Epithelial cell of proximal tubule (primary cell): ENCODE measurements at regions not wholly inside any gene's neighbourhood (a gene's known extent, or its start where the extent isn't known, plus 50 kb on each side); places are given as distances from the start of the nearest gene placed in this dataset.
"Not testable (repeated sequence)": the region's sequence is repeated elsewhere in the genome, so short reads cannot be mapped to it uniquely, and the experiment has no call there.

ENCODE experiments used
- DNase-seq: peaks from one replicate; pipeline ENCODE4 v3.0.0-alpha.2; 2011; ENCODE audit warnings: low read depth
- H3K4me3 ChIP-seq: 2 replicates; pipeline ENCODE4 v1.5.1; 2011; ENCODE audit warnings: low read depth, mild to moderate bottlenecking, low read length
- CTCF ChIP-seq: conservative IDR thresholded peaks from 2 replicates; pipeline ENCODE4 v1.5.1; 2012; ENCODE audit warnings: low read depth, mild to moderate bottlenecking, low read length

- TF ChIP-seq CTCF: no peak
- DNase-seq: no peak
- no peak overlapping the region for H3K4me3 ChIP-seq
Measured at GRCh38 chr9:29422438-29422837, 1849.2 kb upstream of the C9orf72 start.

- TF ChIP-seq CTCF: no peak
- H3K4me3 ChIP-seq: no peak overlapping the region
- no peak for DNase-seq
Measured at GRCh38 chr9:29432191-29432590, 1858.9 kb upstream of the C9orf72 start.

- DNase-seq, H3K4me3 ChIP-seq: not testable (repeated sequence)
Measured at GRCh38 chr9:29432656-29433055, 1859.4 kb upstream of the C9orf72 start.

- DNase-seq: no peak
- H3K4me3 ChIP-seq: no peak overlapping the region
- TF ChIP-seq CTCF: no peak
Measured at GRCh38 chr9:29435368-29435767, 1862.1 kb upstream of the C9orf72 start.

GRCh38 chr9:29437526-29437925 is 1864.2 kb upstream of the C9orf72 start:
- no peak for TF ChIP-seq CTCF
- no peak for DNase-seq
- no peak overlapping the region for H3K4me3 ChIP-seq

- no peak for DNase-seq
- H3K4me3 ChIP-seq: no peak overlapping the region
- TF ChIP-seq CTCF: no peak
Measured at GRCh38 chr9:29439961-29440360, 1866.7 kb upstream of the C9orf72 start.

- DNase-seq: no peak
- no peak for TF ChIP-seq CTCF
- H3K4me3 ChIP-seq: no peak overlapping the region
Measured at GRCh38 chr9:29440449-29440848, 1867.2 kb upstream of the C9orf72 start.

- H3K4me3 ChIP-seq: no peak overlapping the region
- no peak for DNase-seq
- no peak for TF ChIP-seq CTCF
Measured at GRCh38 chr9:29445751-29446150, 1872.5 kb upstream of the C9orf72 start.
